ENCODE measurements at regions not wholly inside any gene's neighbourhood (a gene's known extent, or its start where the extent isn't known, plus 50 kb on each side); places are given as distances from the start of the nearest gene placed in this dataset.

DNA sequence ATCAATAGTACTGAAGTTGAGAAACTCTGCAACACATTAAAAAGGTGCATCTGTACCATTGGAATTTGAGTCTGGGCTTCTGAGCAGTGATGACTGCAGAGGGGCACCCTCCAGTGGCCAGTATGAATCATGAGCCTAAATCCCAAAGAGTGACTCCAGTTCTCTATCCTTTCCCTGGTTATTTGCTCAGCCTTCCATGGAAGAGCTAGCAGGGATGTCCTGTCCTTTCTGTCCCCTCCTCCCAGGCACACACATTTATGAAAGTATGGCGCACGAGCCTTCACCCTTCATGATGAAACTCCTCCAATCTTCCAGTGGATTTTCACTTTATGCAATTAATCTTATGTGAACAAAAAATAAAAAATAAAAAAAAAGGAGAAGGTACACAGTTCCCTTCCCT lies 81.0 kb downstream of the ESM1 start:
- Histone ChIP-seq H3K4me1 (no peaks in the 10 kb centered on the region), H3K4me3 (no peak overlapping the region), H3K9me3 (no peaks in the 10 kb centered on the region), H3K36me3 (no peaks in the 10 kb centered on the region), H3K27me3 (no peaks in the 10 kb centered on the region), H3K27ac (no peak overlapping the region)
- 76 to 83% methylated on average over 2 of the region's 2 CpGs for WGBS, 2 donors
- ATAC-seq (ENCODE audit: low FRiP score in 2 of 2) (no peak), DNase-seq (no peak)
- TF ChIP-seq EP300 (IDR thresholded peaks at IDR 0.05) (no peak), POLR2A (IDR thresholded peaks at IDR 0.05) (no peak), CTCF (IDR thresholded peaks at IDR 0.05) (no peak)

- 77 to 81% methylated on average over 2 of the region's 2 CpGs for WGBS, 2 donors
- H3K9me3 ChIP-seq = no peaks in the 10 kb centered on the region
- ATAC-seq (ENCODE audit: low FRiP score in 2 of 2) = peak in 1 of 2 donors; percentile 8
- no peaks in the 10 kb centered on the region for H3K27me3 ChIP-seq
- DNase-seq = no peak
- H3K27ac ChIP-seq = no peak overlapping the region
- no peaks in the 10 kb centered on the region for H3K4me1 ChIP-seq
- no peak for TF ChIP-seq CTCF (IDR thresholded peaks at IDR 0.05)
- H3K4me3 ChIP-seq = no peak overlapping the region
- H3K36me3 ChIP-seq = no peaks in the 10 kb centered on the region
Observed at GRCh38 chr5:54902791-54903473, 82.5 kb downstream of the ESM1 start.

DNA sequence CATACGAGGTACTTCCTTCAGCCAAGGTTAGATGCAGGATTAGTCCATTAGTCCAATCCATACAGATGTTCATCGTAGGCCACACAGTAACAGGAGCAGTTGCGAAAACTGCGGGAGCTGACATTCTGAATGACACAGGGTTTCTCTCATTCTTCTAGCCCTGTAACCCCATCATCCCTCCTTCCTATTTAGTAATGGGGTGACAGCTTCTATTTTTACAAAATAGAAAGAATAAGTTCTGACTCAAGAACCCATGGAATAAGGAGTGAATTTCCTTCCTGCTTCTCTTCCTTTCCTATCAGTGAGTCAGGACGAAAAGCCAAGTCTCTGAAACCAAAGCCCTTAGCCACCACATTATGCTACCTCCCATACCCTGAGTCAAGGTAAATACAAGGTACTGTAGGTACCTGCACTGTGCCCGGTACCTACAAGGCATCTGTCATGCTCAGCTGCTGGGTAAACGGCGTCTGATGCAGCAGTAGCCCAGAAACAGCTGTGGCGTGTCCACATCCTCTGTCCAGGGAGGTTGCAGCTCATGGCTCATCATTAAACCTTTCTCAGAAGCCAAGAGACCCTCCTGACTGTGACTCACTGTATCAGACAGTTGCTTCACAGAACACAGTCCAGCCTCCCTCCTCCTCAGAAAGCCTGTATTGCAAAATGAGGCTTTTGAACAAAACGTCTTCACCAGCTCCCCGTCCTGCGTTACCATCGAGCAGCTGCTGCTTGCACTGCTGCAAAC lies 84.2 kb downstream of the ESM1 start:
- no peaks in the 10 kb centered on the region for H3K4me1 ChIP-seq
- H3K36me3 ChIP-seq = no peaks in the 10 kb centered on the region
- peak; percentile 67 to 91 for ATAC-seq (ENCODE audit: low FRiP score in 2 of 2)
- H3K27me3 ChIP-seq = no peaks in the 10 kb centered on the region
- TF ChIP-seq POLR2AphosphoS5 (IDR thresholded peaks at IDR 0.05) (peak; percentile 15 to 51), CTCF (IDR thresholded peaks at IDR 0.05) (no peak)
- 59 to 73% methylated on average over 13 of the region's 13 CpGs for WGBS, 2 donors
- H3K27ac ChIP-seq = no peak overlapping the region
- H3K4me3 ChIP-seq = no peak overlapping the region
- peak in 1 of 2 donors; percentile 29 for DNase-seq
- no peaks in the 10 kb centered on the region for H3K9me3 ChIP-seq

DNA sequence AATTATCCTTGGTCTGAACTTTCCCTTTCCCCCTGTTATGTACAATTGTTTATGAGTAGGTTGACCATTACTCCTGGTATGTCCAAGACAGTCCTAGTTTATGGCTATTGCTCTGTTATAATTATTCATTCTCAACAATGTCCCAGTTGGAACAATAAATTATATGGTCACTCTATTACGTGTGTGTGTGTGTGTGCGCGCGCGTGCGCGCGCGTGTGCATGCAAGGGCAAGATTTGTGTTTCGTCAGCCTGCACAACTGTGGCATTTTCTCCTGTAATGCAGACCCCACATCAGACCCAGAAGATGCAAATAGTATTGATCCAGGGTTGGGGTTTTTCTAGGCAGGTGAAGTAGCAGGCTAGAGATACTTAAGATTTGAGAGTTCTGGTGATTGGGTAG lies 88.4 kb downstream of the ESM1 start:
- peak in 1 of 2 donors; percentile 59 for DNase-seq
- no peak for ATAC-seq (ENCODE audit: low FRiP score in 2 of 2)
- Histone ChIP-seq H3K4me3 (no peak overlapping the region), H3K4me1 (peaks cover 0 to 6% (median 0%) of the 10 kb centered on the region in 4 donors), H3K27me3 (no peaks in the 10 kb centered on the region), H3K36me3 (no peaks in the 10 kb centered on the region), H3K9me3 (no peaks in the 10 kb centered on the region), H3K27ac (no peak overlapping the region)
- 91 to 99% methylated on average over 10 of the region's 10 CpGs for WGBS, 2 donors
- no peak for TF ChIP-seq POLR2A (IDR thresholded peaks at IDR 0.05)
- no peak for TF ChIP-seq CTCF (IDR thresholded peaks at IDR 0.05)
- TF ChIP-seq POLR2AphosphoS5 (IDR thresholded peaks at IDR 0.05) = no peak
- TF ChIP-seq EP300 (IDR thresholded peaks at IDR 0.05) = no peak
